CD4-positive, alpha-beta T cell (primary cell): ENCODE measurements at regions not wholly inside any gene's neighbourhood (a gene's known extent, or its start where the extent isn't known, plus 50 kb on each side); places are given as distances from the start of the nearest gene placed in this dataset.

ENCODE experiments used
- ATAC-seq: fragments of 200-7000 bp; cut with Tn5 transposase; one replicate; pipeline ENCODE4 v1.10.0; 2022; ENCODE audit warnings: mild to moderate bottlenecking; ENCODE audit not compliant: poor library complexity
- CTCF ChIA-PET: fragments of 350-600 bp; sonication (Branson Sonifier 250); formaldehyde crosslinking; loops from one replicate; lab custom pipeline; 2021; ENCODE audit warnings: antibody characterized with exemption, inconsistent platforms; lab: Charles Lee
- POLR2A ChIA-PET: fragments of 350-600 bp; sonication (Branson Sonifier 250); formaldehyde crosslinking; loops from one replicate; lab custom pipeline; 2021; ENCODE audit warnings: antibody characterized with exemption, inconsistent platforms; lab: Charles Lee
- DNase-seq, 14 experiments: peaks; one replicate each; pipeline ENCODE4 v3.0.0-alpha.2; 2013 to 2020; ENCODE audit warnings: mixed read lengths in 2 of 14
- H3K27ac ChIP-seq, 2 donors: one replicate each; pipeline versions ENCODE4 v1.5.1 to v1.7.0; 2013; ENCODE audit warnings: low read length in 2 of 2, low read depth in 1 of 2, mild to moderate bottlenecking in 1 of 2
- H3K27me3 ChIP-seq, 2 experiments: 1 replicate in 1 of 2; 2 replicates in 1 of 2; pipeline versions ENCODE4 v1.6.1 to v1.7.0; 2013; ENCODE audit warnings: low read length in 2 of 2, control low read depth in 1 of 2, mild to moderate bottlenecking in 1 of 2, moderate library complexity in 1 of 2; ENCODE audit not compliant: insufficient read depth in 2 of 2, control insufficient read depth in 1 of 2
- H3K36me3 ChIP-seq: one replicate; pipeline ENCODE4 v1.6.1; 2013; ENCODE audit warnings: low read length, control low read depth; ENCODE audit not compliant: insufficient read depth
- H3K4me1 ChIP-seq: one replicate; pipeline ENCODE4 v1.6.1; 2013; ENCODE audit warnings: low read length, control low read depth; ENCODE audit not compliant: insufficient read depth
- H3K4me3 ChIP-seq: one replicate; pipeline ENCODE4 v1.5.1; 2013; ENCODE audit warnings: mild to moderate bottlenecking, low read length, moderate library complexity
- H3K9me3 ChIP-seq, 2 experiments: 1 replicate in 1 of 2; 2 replicates in 1 of 2; pipeline versions ENCODE4 v1.6.1 to v1.7.0; 2013; ENCODE audit warnings: low read length in 2 of 2, mild to moderate bottlenecking in 2 of 2, control low read depth in 1 of 2, moderate library complexity in 1 of 2; ENCODE audit not compliant: control insufficient read depth in 1 of 2, insufficient read depth in 1 of 2
- H3K27ac Mint-ChIP-seq: one replicate; pipeline ENCODE4 v1.8.0; 2020; ENCODE audit warnings: mixed read lengths
- H3K27me3 Mint-ChIP-seq: one replicate; pipeline ENCODE4 v1.8.0; 2021; ENCODE audit warnings: mixed read lengths
- H3K36me3 Mint-ChIP-seq: one replicate; pipeline ENCODE4 v1.8.0; 2021; ENCODE audit warnings: low read depth, mixed read lengths
- H3K4me1 Mint-ChIP-seq: one replicate; pipeline ENCODE4 v1.8.0; 2021; ENCODE audit warnings: low read depth, mixed read lengths
- H3K4me3 Mint-ChIP-seq: one replicate; pipeline ENCODE4 v1.8.0; 2020; ENCODE audit warnings: mild to moderate bottlenecking, mixed read lengths
- H3K9me3 Mint-ChIP-seq: one replicate; pipeline ENCODE4 v1.8.0; 2020; ENCODE audit warnings: mixed read lengths
- CTCF ChIP-seq: fragments of 200-600 bp; IDR thresholded peaks from one replicate; pipeline ENCODE4 v1.8.0; 2022; ENCODE audit warnings: antibody characterized with exemption, mild to moderate bottlenecking
- intact Hi-C, 2 experiments: fragments of 100-400 bp; cut with DNase I in 1 of 2; cut with micrococcal nuclease in 1 of 2; formaldehyde crosslinking; loops; one replicate each; pipeline versions ENCODE4 v1.15.1 to v1.9.0; 2023 to 2025; cut with DNase I, micrococcal nuclease

GRCh38 chr9:93892748-93893147 is 62.4 kb downstream of the BARX1 start:
- H3K9me3 ChIP-seq, result peaks cover 0 to 26% of the 10 kb centered on the region in 2 experiments
- no peaks in the 10 kb centered on the region for H3K27me3 Mint-ChIP-seq
- CTCF ChIA-PET, result interaction anchor here (1.6 kb wide), 1 partner anchor 10 kb away, joined by 3 read pairs; no protein-coding TSS in a partner anchor
- H3K4me1 ChIP-seq, result peaks cover 14% of the 10 kb centered on the region
- H3K27me3 ChIP-seq, result no peaks in the 10 kb centered on the region
- H3K27ac ChIP-seq, result no peak overlapping the region
- DNase-seq (no peak), ATAC-seq (no peak)
- POLR2A ChIA-PET, result no interaction called here
- TF ChIP-seq CTCF, result no peak
- no peak overlapping the region for H3K27ac Mint-ChIP-seq
- H3K36me3 ChIP-seq, result no peaks in the 10 kb centered on the region
- H3K9me3 Mint-ChIP-seq, result peaks cover 3% of the 10 kb centered on the region
- intact Hi-C loops, result no loop called here
- no peak overlapping the region for H3K4me3 ChIP-seq
- H3K36me3 Mint-ChIP-seq, result no peaks in the 10 kb centered on the region
- H3K4me3 Mint-ChIP-seq, result no peak overlapping the region
- H3K4me1 Mint-ChIP-seq, result peaks cover 9% of the 10 kb centered on the region

GRCh38 chr9:93891549-93892310 is 63.4 kb downstream of the BARX1 start:
- Histone ChIP-seq H3K27ac (no peak overlapping the region), H3K9me3 (peaks cover 0 to 26% of the 10 kb centered on the region in 2 experiments), H3K27me3 (no peaks in the 10 kb centered on the region), H3K4me3 (no peak overlapping the region), H3K36me3 (no peaks in the 10 kb centered on the region), H3K4me1 (peaks cover 4% of the 10 kb centered on the region)
- Mint-ChIP-seq H3K27ac (no peak overlapping the region), H3K36me3 (no peaks in the 10 kb centered on the region), H3K4me1 (no peaks in the 10 kb centered on the region), H3K9me3 (peaks cover 3% of the 10 kb centered on the region), H3K27me3 (no peaks in the 10 kb centered on the region), H3K4me3 (no peak overlapping the region)
- DNase-seq (no peak), ATAC-seq (no peak)
- ChIA-PET CTCF (interaction anchor here (1.6 kb wide), 1 partner anchor 9 kb away, joined by 3 read pairs; no protein-coding TSS in a partner anchor), POLR2A (no interaction called here)
- intact Hi-C loops, result no loop called here
- no peak for TF ChIP-seq CTCF

GRCh38 chr9:93891050-93891449 is 64.1 kb downstream of the BARX1 start:
- H3K36me3 ChIP-seq, result no peaks in the 10 kb centered on the region
- ChIA-PET CTCF (no interaction called here), POLR2A (no interaction called here)
- Mint-ChIP-seq H3K4me1 (no peaks in the 10 kb centered on the region), H3K27me3 (no peaks in the 10 kb centered on the region), H3K9me3 (peaks cover 3% of the 10 kb centered on the region), H3K4me3 (no peak overlapping the region), H3K36me3 (no peaks in the 10 kb centered on the region), H3K27ac (no peak overlapping the region)
- ATAC-seq, result no peak
- H3K4me3 ChIP-seq, result no peak overlapping the region
- H3K9me3 ChIP-seq, result peaks cover 0 to 26% of the 10 kb centered on the region in 2 experiments
- DNase-seq, result no peak
- no peaks in the 10 kb centered on the region for H3K4me1 ChIP-seq
- intact Hi-C loops, result no loop called here
- H3K27me3 ChIP-seq, result no peaks in the 10 kb centered on the region
- H3K27ac ChIP-seq, result no peak overlapping the region
- TF ChIP-seq CTCF, result no peak
